Kidney tubule cell (primary cell): ENCODE measurements at regions not wholly inside any gene's neighbourhood (a gene's known extent, or its start where the extent isn't known, plus 50 kb on each side); places are given as distances from the start of the nearest gene placed in this dataset.
A peak's percentile ranks its signal among the peaks of the same experiment; 100 is the strongest.

ENCODE experiments used
- DNase-seq: peaks from one replicate; pipeline ENCODE4 v3.0.0-alpha.2; 2018; ENCODE audit warnings: low spot score

- DNase-seq, result peak; percentile 72
Observed at GRCh38 chr6:138007014-138007472, 100.2 kb downstream of the PERP start.

GRCh38 chr6:138008791-138009190 lies 98.4 kb downstream of the PERP start:
- no peak for DNase-seq

GRCh38 chr6:138011413-138011812 lies 95.8 kb downstream of the PERP start:
- DNase-seq, result no peak

GRCh38 chr6:138012682-138013081 lies 94.5 kb downstream of the PERP start:
- DNase-seq, result peak; percentile 31

GRCh38 chr6:138013959-138014358 lies 93.3 kb downstream of the PERP start:
- no peak for DNase-seq

- DNase-seq, result no peak
Observed at GRCh38 chr6:138017166-138017757, 90.0 kb downstream of the PERP start.

- DNase-seq, result no peak
Observed at GRCh38 chr6:138018297-138018696, 88.9 kb downstream of the PERP start.

- DNase-seq, result no peak
Observed at GRCh38 chr6:138025528-138025978, 81.7 kb downstream of the PERP start.

- DNase-seq, result no peak
Observed at GRCh38 chr6:138026342-138026741, 80.9 kb downstream of the PERP start.

- no peak for DNase-seq
Observed at GRCh38 chr6:138028893-138029292, 78.3 kb downstream of the PERP start.

- no peak for DNase-seq
Observed at GRCh38 chr6:138030872-138031271, 76.3 kb downstream of the PERP start.

GRCh38 chr6:138031417-138031816 lies 75.8 kb downstream of the PERP start:
- no peak for DNase-seq

- DNase-seq, result no peak
Observed at GRCh38 chr6:138031850-138032249, 75.4 kb downstream of the PERP start.

GRCh38 chr6:138032571-138032970 lies 74.6 kb downstream of the PERP start:
- no peak for DNase-seq

- no peak for DNase-seq
Observed at GRCh38 chr6:138034229-138034628, 73.0 kb downstream of the PERP start.

GRCh38 chr6:138035070-138035469 lies 72.1 kb downstream of the PERP start:
- no peak for DNase-seq

- DNase-seq, result no peak
Observed at GRCh38 chr6:138036111-138036510, 71.1 kb downstream of the PERP start.

- DNase-seq, result peak; percentile 76
Observed at GRCh38 chr6:138037009-138037504, 70.2 kb downstream of the PERP start.

GRCh38 chr6:138038142-138038870 lies 68.9 kb downstream of the PERP start:
- DNase-seq, result no peak
